ENCODE measurements at regions not wholly inside any gene's neighbourhood (a gene's known extent, or its start where the extent isn't known, plus 50 kb on each side); places are given as distances from the start of the nearest gene placed in this dataset.

DNA sequence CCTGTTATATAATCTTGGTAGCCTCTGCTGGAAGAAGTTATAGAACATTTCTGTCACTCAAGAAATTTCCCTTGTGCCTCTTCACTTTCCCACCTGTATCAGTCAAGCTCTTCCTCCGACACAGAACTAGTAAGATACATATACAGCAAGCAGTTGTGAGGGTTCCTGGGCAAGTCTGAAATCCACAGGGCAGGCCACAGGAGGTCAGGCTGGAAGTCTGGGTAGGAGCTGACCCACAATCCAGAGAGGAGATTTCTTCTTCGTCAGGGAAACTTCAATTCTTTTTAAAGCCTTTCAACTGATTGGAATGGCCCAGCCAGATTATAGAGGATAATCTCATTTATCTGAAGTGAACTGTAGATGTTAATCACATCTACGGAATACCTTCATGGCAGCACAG, 96.4 kb upstream of the FMN2 start:
- Histone ChIP-seq H3F3A (ENCODE audit: insufficient read depth) (no peaks in the 10 kb centered on the region), H2AFZ (no peak overlapping the region), H3K9ac (no peak overlapping the region), H3K9me3 (ENCODE audit: low read depth) (no peaks in the 10 kb centered on the region), H4K20me1 (ENCODE audit: insufficient read depth) (no peaks in the 10 kb centered on the region), H3K9me2 (ENCODE audit: insufficient read depth) (no peaks in the 10 kb centered on the region), H3K79me2 (ENCODE audit: insufficient read depth) (no peaks in the 10 kb centered on the region), H3K27ac (no peak overlapping the region), H3K4me2 (ENCODE audit: unreplicated experiment) (no peak overlapping the region), H3K36me3 (ENCODE audit: low read depth) (no peaks in the 10 kb centered on the region), H3K4me3 (no peak overlapping the region), H3K4me1 (ENCODE audit: insufficient read depth) (no peaks in the 10 kb centered on the region), H3K27me3 (replicated peaks; ENCODE audit: insufficient read depth) (peaks cover 83% of the 10 kb centered on the region)
- in situ Hi-C loops (cut with MboI): no loop called here
- WGBS, 2 experiments (ENCODE audit: low coverage in 1 of 2, low lambda C conversion rate in 2 of 2, missing lambda C conversion rate in 2 of 2): 58 to 62% methylated on average over 3 of the region's 3 CpGs
- TF ChIP-seq EZH2 (IDR thresholded peaks at IDR 0.05; ENCODE audit: insufficient read depth, poor library complexity, severe bottlenecking) (no peak), EZH2phosphoT487 (IDR thresholded peaks at IDR 0.05; ENCODE audit: insufficient read depth, low read depth) (no peak)
- DNase-seq: no peak

DNA sequence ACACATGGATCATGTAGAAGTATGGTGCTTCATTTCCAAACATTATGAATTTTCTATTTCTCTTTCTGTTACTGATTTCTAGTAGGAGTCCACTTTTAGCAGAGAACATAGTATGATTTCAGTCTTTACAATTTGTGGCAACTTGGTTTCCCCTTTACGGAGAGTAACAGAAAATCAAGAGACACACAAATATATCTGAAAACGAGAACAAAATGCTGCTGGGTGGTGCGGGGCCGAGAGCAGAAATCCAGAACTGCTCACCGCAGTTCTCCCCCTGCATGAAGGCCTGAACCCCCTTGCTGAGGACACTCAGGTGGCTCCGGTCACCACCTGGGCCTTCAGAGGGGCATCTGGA, 94.5 kb upstream of the FMN2 start:
- no peaks in the 10 kb centered on the region for H3K36me3 ChIP-seq (ENCODE audit: low read depth)

DNA sequence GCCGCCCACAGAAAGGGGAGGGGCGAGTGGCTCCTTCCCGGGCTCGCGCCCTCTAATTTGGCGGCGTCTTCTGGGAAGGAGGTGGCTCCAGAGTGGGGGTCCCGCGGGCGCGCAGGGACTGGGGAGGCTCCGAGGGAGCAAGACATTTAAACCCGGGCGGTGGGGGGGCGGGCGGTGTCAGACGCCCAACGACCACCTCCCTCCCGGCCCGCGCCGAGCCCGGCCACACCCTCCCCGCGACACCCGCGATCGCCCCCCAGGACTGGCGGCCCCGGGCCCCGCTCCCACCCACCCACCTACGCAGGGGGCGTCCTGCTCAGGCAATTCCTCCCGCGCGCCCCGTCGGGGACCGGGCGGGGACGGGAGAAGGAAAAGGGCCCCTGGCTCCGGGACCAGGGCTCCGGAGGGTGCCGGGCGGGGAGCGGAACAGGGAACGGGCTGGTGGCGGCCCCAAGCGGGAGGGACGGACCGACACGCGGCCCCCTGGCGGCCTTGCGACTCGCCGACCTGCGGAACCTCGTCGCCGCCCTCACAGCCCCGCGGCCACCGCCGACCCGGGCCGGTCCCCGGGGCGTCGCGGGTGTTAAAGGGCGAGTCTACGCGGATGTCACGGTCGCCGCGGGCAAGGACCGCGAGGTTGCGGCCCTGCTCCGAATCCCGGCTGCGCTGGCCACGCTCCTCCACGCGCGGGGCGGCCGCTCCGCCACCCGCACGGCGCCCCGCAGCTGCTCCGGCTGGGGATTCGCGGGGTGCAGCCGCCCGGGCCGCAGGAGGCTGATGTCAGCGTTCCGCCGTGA, 94.0 kb upstream of the FMN2 start:
- H3K27me3 ChIP-seq (replicated peaks; ENCODE audit: insufficient read depth): peaks cover 67% of the 10 kb centered on the region
- 0 out of 2 replicates have a peak overlapping the region, but pooled peaks have one; percentile 21 for H3K4me3 ChIP-seq
- H2AFZ ChIP-seq: peak overlapping the region; percentile 35; the same call in 1 of the 2 replicates
- H3K79me2 ChIP-seq (ENCODE audit: insufficient read depth): no peaks in the 10 kb centered on the region
- H3K9me3 ChIP-seq (ENCODE audit: low read depth): no peaks in the 10 kb centered on the region
- no peaks in the 10 kb centered on the region for H3K9me2 ChIP-seq (ENCODE audit: insufficient read depth)
- in situ Hi-C loops (cut with MboI): no loop called here
- no peaks in the 10 kb centered on the region for H4K20me1 ChIP-seq (ENCODE audit: insufficient read depth)
- no peak overlapping the region for H3K4me2 ChIP-seq (ENCODE audit: unreplicated experiment)
- TF ChIP-seq EZH2 (IDR thresholded peaks at IDR 0.05; ENCODE audit: insufficient read depth, poor library complexity, severe bottlenecking) (no peak), EZH2phosphoT487 (IDR thresholded peaks at IDR 0.05; ENCODE audit: insufficient read depth, low read depth) (no peak)
- 0 out of 2 replicates have a peak, but pooled peaks cover 3% of the 10 kb centered on the region for H3K4me1 ChIP-seq (ENCODE audit: insufficient read depth)
- peak; percentile 34 for DNase-seq
- H3K9ac ChIP-seq: no peak overlapping the region
- H3F3A ChIP-seq (ENCODE audit: insufficient read depth): peaks cover 8% of the 10 kb centered on the region; the same call in 1 of the 2 replicates
- no peaks in the 10 kb centered on the region for H3K36me3 ChIP-seq (ENCODE audit: low read depth)
- whole genome bisulfite sequencing, 2 experiments (ENCODE audit: low coverage in 1 of 2, low lambda C conversion rate in 2 of 2, missing lambda C conversion rate in 2 of 2): 9% methylated on average over 46 to 64 of the region's 104 CpGs
- no peak overlapping the region for H3K27ac ChIP-seq

More for the DNA sequence above, 94.5 kb upstream of the FMN2 start:
- in situ Hi-C loops (cut with MboI): no loop called here
- H3K4me3 ChIP-seq: no peak overlapping the region
- DNase-seq: no peak
- H3K27me3 ChIP-seq (replicated peaks; ENCODE audit: insufficient read depth): peaks cover 70% of the 10 kb centered on the region
- no peak overlapping the region for H2AFZ ChIP-seq
- 0 out of 2 replicates have a peak, but pooled peaks cover 3% of the 10 kb centered on the region for H3K4me1 ChIP-seq (ENCODE audit: insufficient read depth)
- H3F3A ChIP-seq (ENCODE audit: insufficient read depth): peaks cover 8% of the 10 kb centered on the region; the same call in 1 of the 2 replicates
- H3K9me2 ChIP-seq (ENCODE audit: insufficient read depth): no peaks in the 10 kb centered on the region
- no peaks in the 10 kb centered on the region for H4K20me1 ChIP-seq (ENCODE audit: insufficient read depth)
- TF ChIP-seq EZH2 (IDR thresholded peaks at IDR 0.05; ENCODE audit: insufficient read depth, poor library complexity, severe bottlenecking): no peak
- no peak for TF ChIP-seq EZH2phosphoT487 (IDR thresholded peaks at IDR 0.05; ENCODE audit: insufficient read depth, low read depth)
- H3K79me2 ChIP-seq (ENCODE audit: insufficient read depth): no peaks in the 10 kb centered on the region
- H3K9me3 ChIP-seq (ENCODE audit: low read depth): no peaks in the 10 kb centered on the region
- no peak overlapping the region for H3K4me2 ChIP-seq (ENCODE audit: unreplicated experiment)
- 68 to 69% methylated on average over 6 of the region's 6 CpGs for WGBS, 2 experiments (ENCODE audit: low coverage in 1 of 2, low lambda C conversion rate in 2 of 2, missing lambda C conversion rate in 2 of 2)
- H3K9ac ChIP-seq: no peak overlapping the region
- no peak overlapping the region for H3K27ac ChIP-seq

DNA sequence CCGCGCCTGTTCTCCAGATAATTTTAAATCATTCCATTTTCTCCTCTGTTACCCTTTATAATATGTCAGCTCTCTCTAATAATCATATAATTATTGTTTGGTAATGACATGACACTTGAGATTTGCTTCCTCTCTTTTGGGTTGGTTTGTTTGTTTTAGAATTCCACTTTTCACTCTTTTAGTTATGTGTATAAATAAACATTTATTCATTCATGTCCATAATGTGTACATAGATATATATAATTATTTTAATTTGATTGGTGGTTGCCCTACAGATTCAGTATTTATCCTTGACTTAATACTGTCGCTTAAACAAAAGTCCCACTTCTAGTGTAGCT, 93.4 kb upstream of the FMN2 start:
- Histone ChIP-seq H3K4me3 (0 out of 2 replicates have a peak overlapping the region, but pooled peaks have one; percentile 21), H4K20me1 (ENCODE audit: insufficient read depth) (no peaks in the 10 kb centered on the region), H3K27ac (no peak overlapping the region), H2AFZ (0 out of 2 replicates have a peak overlapping the region, but pooled peaks have one; percentile 35), H3K9me2 (ENCODE audit: insufficient read depth) (no peaks in the 10 kb centered on the region), H3K27me3 (replicated peaks; ENCODE audit: insufficient read depth) (peaks cover 61% of the 10 kb centered on the region), H3K4me2 (ENCODE audit: unreplicated experiment) (no peak overlapping the region), H3K36me3 (ENCODE audit: low read depth) (no peaks in the 10 kb centered on the region), H3K79me2 (ENCODE audit: insufficient read depth) (no peaks in the 10 kb centered on the region), H3F3A (ENCODE audit: insufficient read depth) (peaks cover 8% of the 10 kb centered on the region; the same call in 1 of the 2 replicates), H3K9ac (no peak overlapping the region), H3K4me1 (ENCODE audit: insufficient read depth) (0 out of 2 replicates have a peak, but pooled peaks cover 3% of the 10 kb centered on the region), H3K9me3 (ENCODE audit: low read depth) (no peaks in the 10 kb centered on the region)
- WGBS, 2 experiments (ENCODE audit: low coverage in 1 of 2, low lambda C conversion rate in 2 of 2, missing lambda C conversion rate in 2 of 2): 60 to 65% methylated on average over 3 of the region's 3 CpGs
- TF ChIP-seq EZH2phosphoT487 (IDR thresholded peaks at IDR 0.05; ENCODE audit: insufficient read depth, low read depth) (peak; percentile 64; the same call in 1 of the 2 replicates), EZH2 (IDR thresholded peaks at IDR 0.05; ENCODE audit: insufficient read depth, poor library complexity, severe bottlenecking) (peak; percentile 100)
- in situ Hi-C loops (cut with MboI): no loop called here
- DNase-seq: no peak

Data from GM23248 (cell line).